ENCODE measurements at regions not wholly inside any gene's neighbourhood (a gene's known extent, or its start where the extent isn't known, plus 50 kb on each side); places are given as distances from the start of the nearest gene placed in this dataset.
"Not testable (repeated sequence)": the region's sequence is repeated elsewhere in the genome, so short reads cannot be mapped to it uniquely, and the experiment has no call there.

DNA sequence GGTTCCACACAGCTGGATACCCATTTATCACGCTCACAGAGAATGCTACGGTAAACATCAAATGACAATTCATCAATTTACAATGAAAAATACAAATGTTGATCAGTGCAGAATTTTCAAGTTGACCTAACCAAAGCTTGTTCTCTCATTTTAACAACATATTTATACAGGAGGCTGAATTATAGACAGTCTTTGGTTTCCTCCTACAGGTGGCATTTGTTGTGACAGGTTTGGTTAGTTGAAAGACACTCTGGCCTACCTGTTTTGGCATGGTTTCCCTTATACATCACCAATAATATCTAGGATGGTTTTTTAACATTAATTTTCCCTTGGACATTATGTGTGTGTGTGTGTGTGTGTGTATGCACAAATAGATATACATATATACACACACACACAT is 642.5 kb upstream of the MMS22L start:
- no peak for DNase-seq

DNA sequence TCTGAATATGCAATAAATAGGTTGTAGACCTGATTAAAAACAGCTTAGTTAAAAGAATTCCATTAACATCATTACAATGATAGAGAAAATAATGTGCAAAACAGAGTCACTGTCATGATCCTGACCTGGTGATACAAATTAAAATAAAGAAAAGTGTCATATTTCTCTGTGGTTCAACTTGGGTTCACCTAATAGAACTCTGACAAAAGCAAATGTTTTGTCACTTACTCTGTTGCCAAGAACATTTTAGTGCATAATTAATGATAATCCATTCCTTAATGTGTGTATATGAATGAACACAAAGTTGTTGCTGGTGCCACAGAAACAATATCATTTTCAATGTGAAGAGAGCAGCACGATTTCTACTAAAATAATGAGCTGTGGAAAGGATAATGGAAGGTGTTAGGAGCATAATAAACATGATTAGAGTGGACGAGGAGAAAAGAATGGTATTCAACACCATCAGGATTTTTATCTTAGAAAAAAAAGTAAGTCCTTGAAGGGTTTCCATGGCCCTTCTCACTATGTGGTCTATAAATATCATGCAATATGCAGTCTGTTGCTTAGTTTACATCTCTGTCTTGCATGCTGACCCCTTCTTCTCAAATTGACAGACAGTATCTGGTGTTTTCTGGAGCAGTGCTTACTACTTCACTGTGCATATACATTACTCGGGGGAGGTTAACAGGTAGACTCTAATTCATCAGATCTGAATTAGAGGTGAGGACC is 656.6 kb upstream of the MMS22L start:
- DNase-seq = no peak

- peak; percentile 5 for DNase-seq
Measured at GRCh38 chr6:97947841-97948240, 664.8 kb upstream of the MMS22L start.

- no peak for DNase-seq
Measured at GRCh38 chr6:97958134-97958533, 675.1 kb upstream of the MMS22L start.

- DNase-seq = no peak
Measured at GRCh38 chr6:97963193-97963592, 680.2 kb upstream of the MMS22L start.

GRCh38 chr6:97969065-97969464 is 686.0 kb upstream of the MMS22L start:
- no peak for DNase-seq

DNA sequence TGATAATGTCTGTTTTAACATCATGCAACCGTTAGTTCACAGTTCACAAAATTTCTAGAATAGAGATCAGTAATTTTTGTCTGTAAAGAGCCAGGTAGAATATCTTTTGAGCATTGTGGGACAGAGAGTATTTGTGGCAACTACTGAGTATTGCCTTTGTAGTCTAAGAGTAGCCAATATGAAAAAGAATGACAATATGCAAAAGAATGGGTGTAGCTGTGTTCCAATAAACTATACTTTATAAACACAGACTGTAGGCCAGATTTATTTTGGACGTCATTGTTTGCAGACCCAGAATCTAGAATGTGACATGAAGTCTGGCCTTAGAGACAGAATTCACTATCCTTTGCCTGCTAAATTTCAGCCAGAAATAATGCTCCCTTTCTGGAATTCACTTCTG is 694.1 kb upstream of the MMS22L start:
- DNase-seq = no peak

GRCh38 chr6:97978855-97979271 is 695.8 kb upstream of the MMS22L start:
- DNase-seq = peak; percentile 30

GRCh38 chr6:97979285-97979684 is 696.3 kb upstream of the MMS22L start:
- DNase-seq = not testable (repeated sequence)

- no peak for DNase-seq
Measured at GRCh38 chr6:97989451-97989850, 706.4 kb upstream of the MMS22L start.

GRCh38 chr6:97995158-97995557 is 712.1 kb upstream of the MMS22L start:
- no peak for DNase-seq

DNA sequence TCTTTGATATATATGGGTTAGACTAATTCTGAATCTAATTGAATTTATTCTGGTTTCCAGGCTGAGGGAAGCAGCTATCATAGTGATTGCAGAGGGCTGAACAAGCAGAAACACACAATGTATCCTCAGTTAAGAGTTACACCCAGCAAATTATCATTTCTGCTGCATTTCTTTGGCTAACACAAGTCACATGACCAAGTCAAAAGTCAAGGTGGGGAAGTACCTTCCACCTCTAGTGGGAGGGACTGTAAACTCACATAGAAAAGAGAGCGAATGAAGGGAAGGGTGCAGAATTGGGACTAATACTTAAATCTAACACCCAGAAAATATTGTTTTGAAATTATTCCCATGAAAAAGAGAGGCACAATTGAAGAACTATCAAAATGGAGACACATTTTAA is 719.7 kb upstream of the MMS22L start:
- DNase-seq = no peak

DNA sequence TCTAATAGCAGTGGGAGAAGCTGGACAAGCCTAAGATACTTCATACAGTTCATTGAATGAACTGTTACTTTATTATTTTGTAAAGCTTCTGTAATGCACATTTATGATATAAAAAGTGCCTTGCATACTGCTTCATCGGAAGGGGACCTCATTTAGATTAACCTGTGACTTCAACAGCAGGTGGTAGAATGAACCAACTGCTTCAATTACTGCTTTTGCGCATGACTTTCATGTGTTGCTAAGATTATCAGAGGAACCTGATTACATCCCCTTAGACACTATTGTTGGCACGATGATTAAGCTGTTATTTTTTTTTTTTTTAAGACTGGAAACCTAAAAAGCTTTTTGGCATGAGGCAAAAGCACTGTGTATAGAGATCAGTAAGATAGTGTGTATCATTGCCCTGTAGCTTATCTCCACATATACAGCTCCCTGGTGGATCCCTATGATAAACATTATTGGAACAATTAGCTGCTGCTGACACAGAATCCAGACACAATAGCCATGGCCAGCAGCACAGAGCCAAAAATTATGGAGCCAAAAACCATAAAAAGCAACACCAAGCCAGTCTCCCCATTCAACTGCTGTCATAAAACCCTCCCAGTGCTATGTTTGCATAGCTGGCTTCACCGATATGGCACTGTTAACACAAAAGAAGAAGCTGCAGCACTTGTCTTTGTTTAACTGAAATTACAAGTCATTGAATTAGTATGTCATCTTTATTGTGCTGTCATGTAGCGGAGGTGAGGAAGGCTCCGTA is 731.6 kb upstream of the MMS22L start:
- DNase-seq = no peak

GRCh38 chr6:98016565-98016964 is 733.5 kb upstream of the MMS22L start:
- DNase-seq = no peak

DNA sequence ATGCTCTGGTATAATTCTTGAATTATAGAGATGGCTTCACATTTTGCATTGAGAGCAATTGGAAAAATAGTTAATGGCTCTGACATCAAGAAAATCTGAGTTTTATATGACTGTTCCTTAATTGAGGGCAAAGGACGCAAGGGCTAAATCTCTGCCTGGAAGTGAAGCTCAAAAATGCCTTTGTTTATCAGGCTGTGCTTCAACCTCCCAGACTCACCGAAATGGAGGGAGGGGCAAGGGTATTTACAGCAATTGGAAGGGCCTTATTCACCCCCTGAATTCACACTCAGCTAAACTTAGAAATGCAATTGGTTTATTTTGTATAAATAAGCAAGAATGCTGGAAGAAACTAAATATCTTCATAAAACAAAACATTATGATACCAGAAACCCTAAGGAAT is 737.2 kb upstream of the MMS22L start:
- no peak for DNase-seq

GRCh38 chr6:98024359-98024758 is 741.3 kb upstream of the MMS22L start:
- no peak for DNase-seq

DNA sequence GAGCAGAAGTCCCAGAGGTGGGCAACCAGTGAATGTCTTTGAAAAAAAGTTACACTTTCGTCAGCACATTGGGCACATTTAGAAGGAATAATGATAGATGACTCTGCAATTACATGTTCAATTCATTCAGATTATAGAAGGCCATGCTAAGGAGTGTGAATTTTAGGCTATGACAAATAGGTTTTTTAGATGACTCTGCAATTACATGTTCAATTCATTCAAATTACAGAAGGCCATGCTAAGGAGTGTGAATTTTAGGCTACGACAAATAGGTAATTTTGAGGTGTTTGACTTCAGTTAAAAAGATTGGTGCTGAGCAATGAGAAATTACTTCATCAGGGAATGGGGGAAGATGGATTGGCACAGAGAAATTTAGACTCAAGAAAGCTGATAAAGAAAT is 744.9 kb upstream of the MMS22L start:
- DNase-seq = no peak

DNA sequence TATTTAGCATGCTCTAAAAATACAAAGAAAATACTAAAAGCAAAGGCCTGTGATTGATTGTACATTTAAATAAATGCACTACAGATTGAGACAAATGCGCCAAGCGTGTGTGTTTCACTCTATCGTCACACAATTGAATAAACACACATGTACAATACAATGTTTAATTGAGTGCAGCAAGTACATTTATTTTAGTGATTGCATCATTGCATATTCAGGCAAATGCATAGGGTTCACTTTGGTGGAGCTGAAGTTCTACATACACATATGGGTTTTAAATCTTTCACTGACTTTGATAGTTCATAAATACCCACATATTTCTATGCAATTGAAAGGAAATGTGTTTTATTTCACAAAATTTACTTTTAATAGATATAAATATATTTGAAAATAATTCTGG is 750.6 kb upstream of the MMS22L start:
- DNase-seq = no peak

- DNase-seq = no peak
Measured at GRCh38 chr6:98036344-98036923, 753.4 kb upstream of the MMS22L start.

DNA sequence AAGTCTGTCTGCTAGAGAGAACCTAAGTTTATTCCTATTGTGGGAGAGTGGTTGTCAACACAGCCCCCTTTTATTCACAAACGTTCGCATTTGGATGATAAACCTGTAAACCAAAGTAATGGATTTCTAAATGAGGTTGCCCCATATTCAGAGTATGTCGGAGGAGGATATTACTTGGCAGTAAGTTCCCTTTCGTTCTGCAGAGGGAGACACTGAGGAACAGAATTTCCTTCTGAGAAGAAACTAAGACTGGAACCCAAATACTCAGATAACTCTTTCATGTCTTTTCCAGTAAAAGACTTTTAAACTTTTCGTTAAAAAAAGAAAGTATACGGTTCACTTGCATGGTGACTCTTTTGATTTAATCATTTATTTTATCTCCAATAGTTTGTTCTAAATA is 754.6 kb upstream of the MMS22L start:
- no peak for DNase-seq

DNA sequence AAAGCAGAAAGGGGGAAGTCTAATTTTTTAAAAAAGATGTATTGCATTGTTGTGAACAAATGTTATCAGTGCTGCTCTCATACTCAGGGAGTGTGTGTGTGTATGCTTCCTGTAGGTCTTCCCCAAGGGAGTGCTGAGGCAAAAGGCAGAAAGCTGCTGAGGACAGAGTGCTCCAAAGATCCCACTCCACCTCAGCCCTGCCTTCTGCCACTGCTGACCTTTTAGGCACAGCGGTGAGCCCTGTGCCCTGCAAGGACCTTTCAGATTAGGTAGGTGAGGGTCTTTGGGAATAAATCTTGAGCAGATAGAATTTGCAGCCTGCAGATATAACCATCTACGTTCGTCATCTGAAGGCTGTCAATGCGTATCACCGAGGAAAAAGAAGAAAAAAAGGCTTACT is 756.4 kb upstream of the MMS22L start:
- DNase-seq = no peak

GRCh38 chr6:98039904-98040607 is 757.0 kb upstream of the MMS22L start:
- no peak for DNase-seq

GRCh38 chr6:98041056-98041455 is 758.0 kb upstream of the MMS22L start:
- DNase-seq = no peak

GRCh38 chr6:98041921-98042320 is 758.9 kb upstream of the MMS22L start:
- no peak for DNase-seq

Data from RPMI8226 (cell line).